NOMO-1 treated with dmso at 0.1 percent for 144 hours (cell line): ENCODE measurements at regions not wholly inside any gene's neighbourhood (a gene's known extent, or its start where the extent isn't known, plus 50 kb on each side); places are given as distances from the start of the nearest gene placed in this dataset.

Source experiments
- DNase-seq: peaks from one replicate; lab custom pipeline; 2025; ENCODE audit not compliant: unreplicated experiment; lab: John Stamatoyannopoulos, UW

DNA sequence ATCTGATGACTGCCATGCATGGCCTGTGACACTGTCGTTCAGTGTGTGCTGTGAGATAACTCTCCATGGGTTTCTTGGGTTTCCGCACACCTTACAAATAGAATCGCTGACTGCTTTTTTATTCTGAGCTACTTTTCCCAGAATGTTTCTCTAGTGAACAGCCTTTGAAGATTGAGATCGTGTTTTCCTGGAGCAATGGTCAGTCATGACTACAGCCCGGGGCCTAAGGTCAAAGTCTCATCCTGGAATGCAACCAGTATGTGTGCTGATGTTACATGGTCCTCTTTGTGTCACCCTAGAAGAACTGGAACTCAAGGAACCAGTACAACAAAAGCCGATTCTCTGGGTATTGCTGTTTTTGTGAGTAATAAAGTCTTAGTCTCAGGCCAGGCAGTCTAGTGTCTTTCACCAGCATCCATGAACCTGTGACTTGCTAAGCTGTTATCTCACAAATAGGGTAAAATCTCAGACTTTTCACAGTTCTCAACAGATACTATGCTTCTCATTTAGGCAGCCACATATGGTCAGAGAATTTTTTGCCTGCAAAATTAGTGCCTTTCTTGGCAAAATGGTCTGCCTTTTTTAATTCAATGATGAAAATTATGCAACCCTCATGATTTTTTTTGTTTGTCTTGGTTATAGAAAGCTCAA lies 124.9 kb upstream of the PIEZO2 start:
- DNase-seq: no peak

DNA sequence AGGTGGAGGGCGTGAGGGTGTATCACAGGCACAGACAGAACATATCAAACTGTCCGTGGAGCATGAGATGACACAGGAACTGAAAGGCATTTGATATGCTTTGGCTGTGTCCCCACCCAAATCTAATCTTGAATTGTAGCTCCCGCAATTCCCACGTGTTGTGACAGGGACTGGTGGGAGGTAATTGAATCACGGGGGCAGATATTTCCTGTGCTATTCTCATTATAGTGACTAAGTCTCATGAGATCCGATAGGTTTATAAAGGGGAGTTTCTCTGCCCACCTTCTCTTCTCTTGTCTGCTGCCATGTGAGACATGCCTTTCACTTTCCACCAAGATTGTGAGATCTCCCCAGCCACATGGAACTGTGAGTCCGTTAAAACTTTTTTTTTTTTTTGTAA lies 123.1 kb upstream of the PIEZO2 start:
- DNase-seq: no peak

DNA sequence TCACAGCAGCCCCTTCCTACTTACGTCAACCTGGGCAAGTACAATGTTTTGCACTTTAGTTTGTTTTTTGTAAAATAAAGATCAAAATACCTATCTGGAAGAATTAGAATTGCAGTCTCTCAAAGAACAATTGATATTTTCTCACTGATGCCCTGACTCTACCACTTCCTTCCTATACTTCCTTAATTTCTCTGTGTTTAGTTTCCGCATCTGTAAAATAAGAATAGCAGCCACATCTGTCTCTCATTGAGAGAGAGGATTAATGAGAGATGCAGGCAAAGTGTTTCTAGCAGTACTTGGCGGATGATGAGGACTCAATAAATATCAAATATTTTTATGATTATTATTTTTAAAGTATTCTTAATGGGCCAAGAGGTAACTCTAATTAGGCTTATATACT lies 122.6 kb upstream of the PIEZO2 start:
- no peak for DNase-seq

DNA sequence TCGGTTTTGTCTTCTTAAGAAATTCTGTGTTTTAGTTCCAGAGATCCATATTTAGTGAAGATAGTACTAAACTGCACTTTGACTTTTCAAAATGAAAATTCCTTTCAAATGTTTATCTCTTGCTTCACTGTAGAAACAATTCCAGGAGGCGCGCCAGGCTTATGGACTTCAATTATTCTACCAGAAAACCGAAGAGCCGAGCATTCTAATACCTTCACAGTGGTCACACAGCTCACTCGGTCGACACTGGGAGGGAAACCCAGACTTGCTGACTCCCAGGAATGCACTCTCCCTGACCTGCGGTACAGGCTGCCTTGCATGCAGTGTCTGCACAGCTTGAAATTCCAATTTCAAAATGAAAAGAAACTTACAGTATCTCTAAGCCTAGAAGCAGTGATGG lies 119.9 kb upstream of the PIEZO2 start:
- no peak for DNase-seq

DNA sequence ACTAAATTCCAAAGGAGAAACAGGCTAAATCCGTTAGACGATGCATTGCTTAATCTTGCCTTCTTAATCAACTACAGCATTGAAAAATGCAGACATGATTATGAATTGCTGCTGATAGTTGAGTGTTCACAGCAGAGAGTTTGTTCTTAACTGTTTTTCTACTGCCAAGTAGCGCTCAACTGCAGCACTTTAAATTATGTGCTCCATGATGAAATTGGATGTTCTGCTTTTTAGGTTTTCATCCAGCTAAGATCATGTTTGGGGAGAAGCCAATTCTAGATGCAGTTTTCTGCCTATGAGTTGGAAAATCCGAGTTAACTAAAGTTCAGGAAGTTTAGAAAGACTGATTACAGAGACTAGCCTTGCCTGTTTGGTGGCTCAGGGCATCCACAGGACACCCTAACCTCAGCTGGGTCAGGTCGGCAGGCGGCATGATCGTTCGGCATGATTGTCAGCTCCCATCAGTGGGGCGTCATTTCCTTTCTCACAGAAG lies 119.4 kb upstream of the PIEZO2 start:
- DNase-seq: no peak

DNA sequence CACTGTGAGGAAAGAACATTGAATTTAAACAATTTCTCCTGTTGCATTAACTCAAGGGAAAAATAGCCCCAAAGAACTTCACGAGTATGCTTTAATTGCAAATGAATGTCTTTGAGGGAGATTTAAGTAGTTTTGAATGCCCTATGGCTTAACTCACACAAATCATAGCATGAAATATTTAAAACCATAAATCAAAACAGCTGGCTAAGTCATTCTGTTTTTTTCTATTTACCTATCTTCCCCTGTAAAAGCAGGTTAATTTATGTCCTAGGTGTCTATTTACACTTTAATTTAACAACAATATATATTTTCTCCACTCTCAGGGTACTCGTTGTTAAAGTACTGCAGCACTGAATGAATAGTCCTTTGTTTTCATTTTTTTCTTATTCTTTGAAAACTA lies 118.8 kb upstream of the PIEZO2 start:
- DNase-seq: no peak

DNA sequence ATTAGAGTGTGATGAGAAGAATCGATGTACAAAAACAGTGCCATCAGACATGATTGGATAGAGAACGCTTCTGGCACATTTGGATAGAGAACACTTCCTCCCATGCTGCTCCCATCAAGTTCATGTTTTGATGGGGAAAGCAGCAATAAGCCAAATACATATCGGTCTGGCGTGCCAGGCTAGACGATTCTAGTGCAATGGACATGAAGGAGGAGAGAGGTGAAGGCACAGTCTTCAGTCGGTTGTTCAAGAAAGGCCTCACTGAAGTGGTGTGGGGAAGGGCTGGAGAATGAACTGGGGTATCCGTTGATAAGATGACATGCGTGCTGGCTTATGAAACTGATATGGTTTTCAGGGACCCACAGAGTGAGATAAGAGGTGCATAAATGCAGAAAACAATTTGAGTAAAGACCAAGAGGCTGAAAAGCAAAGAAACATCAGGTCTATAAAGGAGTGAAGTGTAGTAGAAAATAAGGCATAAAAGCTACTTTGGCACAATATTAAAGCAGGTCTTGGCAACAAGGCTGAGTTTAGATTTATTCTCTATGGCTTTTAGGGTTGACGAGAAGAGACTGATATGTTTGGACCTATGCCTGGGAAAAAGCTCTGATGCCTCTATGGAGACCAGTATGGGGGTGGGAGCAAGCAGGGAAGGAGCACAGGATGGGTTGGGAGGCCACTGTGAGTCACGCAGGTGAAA lies 117.6 kb upstream of the PIEZO2 start:
- DNase-seq: no peak

DNA sequence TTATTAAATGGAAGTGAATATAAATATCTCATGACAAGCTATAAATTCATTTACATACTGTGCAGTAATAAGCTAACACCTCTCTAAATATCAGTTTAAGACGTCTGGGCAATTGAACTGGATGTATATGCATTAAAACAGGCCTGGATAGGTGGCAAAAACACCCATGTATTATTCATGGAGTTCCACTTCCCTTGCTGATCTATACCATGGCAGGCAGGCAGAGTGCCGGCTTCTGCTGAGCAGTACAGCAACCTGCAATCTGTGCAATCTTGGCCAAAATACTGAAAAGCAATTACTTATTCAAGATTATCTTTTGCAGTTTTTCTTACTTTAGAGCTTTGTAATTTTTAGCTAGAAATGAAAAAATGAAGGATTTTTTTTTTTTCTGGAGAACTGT lies 112.1 kb upstream of the PIEZO2 start:
- DNase-seq: no peak

DNA sequence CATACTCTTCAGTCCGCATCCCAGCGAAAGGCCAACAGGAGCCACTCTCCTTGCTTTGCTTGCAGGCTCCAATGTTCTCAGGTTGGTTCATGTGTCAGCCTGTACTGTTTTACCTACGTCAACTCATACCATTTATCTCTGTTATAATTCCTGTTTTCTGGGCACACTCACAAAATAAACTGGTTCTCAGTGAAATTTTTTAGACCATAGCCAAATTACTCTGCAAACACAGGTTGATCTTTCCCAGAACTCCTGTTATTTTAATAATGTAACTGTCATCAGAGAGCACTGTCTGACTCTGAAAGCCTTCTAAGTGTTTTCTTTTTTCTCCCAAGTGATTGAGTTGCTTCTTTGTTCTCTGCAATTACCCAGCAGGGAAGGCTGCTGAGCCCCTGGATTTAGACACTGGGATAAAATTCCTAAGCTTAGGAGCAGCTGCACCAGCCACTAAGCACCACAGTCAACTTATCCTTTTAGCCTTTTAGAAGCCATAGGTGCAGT lies 111.6 kb upstream of the PIEZO2 start:
- no peak for DNase-seq

DNA sequence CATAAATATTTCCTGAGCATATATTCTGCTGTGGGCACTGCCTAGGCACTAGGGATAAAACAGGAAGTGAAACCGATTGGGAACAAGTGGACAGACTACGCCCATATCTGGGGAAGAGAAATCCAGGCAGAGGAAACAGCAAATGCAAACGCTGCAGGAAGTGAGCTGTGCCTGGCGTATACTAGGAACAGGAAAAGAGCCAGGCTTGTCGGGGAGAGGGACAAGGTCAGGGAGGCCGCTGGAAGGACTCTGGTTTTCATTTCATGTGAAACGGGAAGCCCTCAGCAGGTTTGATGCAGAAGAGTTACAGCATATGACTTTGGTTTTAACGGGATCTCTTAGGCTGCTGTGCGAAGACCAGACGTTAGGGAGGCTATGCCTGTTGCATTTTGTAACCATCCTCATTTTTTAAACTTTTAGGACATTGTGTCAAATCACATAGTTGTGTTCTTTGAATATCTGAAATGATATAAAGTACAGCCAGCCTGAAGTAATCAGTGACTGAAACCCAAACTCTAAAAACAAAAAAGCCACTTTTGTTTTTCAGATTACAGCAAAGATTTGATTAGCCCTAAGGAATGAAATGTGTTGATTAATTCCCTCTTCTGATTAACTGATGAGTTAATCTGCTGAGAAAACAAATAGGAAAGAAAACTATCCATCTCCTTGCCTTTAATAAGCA lies 110.2 kb upstream of the PIEZO2 start:
- DNase-seq: no peak

DNA sequence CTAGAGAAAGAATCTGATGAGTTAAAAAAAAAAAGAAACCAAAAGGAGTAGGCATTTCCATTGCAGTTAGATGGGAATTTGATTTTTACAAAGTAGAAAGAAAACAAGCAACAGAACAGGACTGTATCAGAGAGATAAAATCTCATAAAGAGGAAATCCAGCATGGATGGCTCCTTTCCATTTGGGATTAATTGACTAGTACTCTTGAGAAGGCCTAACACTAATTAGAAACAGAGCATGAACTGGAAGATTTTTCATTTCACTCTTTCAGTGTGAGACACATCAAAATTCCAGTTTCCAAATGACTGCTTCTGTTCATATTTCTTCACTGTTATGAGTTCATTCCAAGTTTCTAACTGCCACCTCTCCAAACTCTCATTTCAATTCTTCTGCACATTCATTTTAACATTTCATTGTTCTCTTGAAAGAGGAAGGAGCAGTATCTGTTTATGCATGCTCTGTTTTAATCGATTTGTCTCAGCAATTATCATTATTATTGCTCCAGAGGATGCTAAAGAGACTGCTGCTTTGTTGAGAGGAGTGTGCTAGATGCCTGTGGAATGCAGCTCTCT lies 108.8 kb upstream of the PIEZO2 start:
- no peak for DNase-seq

DNA sequence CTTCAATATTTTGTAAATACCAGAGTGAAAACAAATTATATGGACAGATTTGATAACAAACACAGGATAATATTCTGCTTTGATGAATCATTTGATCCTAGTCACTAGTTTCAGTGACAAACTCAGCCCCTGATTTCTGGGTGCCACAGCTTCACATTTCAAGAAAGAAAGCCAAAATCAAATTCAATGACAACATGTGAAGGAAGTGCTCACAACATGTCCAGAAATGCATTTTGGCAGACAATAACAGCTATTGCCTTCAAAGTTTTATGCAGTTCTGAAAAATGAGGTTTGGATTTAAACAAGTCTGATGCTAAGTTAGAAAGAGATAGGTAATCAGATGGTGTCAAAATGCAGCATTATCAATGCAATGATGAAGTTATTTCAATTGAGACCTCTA lies 106.9 kb upstream of the PIEZO2 start:
- DNase-seq: no peak

DNA sequence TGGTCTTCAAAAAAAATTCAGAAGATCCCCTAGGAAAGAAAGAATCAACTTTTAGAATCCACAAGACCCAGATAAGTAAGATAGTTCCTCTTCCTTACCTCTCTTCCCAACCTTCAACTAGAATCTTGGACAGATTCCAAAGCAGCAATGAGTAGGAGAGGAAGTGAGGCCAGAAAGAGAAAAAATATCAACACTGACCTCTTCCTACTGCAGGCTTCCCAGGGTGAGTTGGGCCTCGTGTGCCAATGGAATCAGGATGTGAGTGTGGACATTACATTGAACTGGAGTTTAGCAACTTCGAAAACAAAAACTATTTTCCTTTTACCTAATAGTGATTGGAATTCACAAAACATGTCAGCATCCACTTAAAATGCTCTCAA lies 102.5 kb upstream of the PIEZO2 start:
- no peak for DNase-seq

DNA sequence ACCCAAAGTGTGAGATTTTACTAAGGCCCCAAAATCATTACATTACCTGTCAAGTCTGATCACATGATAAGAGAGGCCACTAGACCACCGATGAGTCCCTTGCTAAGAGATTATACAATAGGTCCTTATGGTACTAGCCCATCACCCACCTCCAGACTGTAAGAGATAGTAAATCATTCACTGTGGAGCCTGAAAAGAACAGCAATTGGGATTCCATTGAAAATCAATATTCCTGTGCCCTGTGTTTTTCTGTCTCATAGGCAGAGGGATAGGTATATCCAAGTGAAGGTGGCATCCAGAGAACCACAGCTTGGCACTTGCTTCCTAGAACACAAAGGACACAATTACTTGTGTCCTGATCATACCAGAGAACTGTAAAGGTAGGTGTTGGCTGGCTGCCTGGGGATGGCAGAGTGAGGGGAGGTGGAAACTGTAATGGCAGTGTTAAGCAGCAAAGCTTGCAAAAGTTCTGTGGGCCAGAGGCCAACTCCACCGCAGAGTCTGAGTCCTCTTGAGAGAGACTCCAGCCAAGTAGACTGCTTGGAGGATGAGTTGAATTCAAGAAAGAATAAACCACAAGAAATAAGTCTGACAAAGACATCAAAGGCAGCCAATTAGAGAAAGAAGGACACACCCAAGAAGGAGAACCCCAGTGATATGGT lies 102.0 kb upstream of the PIEZO2 start:
- DNase-seq: no peak

DNA sequence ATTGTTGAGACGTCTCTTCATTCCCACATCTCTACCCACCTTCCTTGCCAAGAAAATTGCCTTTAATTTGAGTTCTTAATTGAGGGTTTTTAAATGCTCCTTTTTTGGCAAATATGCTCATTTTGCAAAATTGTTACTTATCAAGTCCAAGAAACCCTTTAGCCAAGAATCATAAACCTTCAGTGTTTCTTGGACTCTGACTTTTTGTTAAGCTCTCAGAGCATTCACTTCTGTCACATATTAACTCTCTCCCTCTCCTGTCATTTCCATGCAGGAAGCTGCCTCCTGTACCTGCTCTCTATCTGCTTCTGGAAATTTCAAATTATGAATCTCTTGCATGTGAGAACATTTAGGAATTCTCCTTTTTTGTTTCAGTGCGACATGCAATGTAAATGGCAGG lies 100.0 kb upstream of the PIEZO2 start:
- DNase-seq: no peak

DNA sequence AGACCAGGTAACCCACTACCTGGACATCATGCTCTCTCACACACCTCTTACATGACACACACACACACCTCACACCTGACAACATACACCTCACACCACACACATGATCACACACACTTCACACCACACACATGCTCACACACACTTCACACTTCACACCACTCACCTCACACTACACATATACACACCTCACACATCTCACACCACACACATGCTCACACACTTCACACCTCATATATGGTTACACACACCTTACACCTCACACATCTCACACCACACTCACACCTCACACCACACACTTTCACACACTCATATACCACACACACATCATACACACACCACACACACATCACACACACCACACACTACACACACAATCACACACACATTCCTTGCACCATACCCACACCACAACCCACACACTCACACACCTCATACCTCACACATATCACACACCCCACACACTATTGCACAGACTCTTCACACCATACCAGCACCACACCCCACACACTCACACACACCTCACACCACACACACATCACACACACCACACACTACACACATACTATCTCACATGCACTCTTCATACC lies 98.1 kb upstream of the PIEZO2 start:
- no peak for DNase-seq

DNA sequence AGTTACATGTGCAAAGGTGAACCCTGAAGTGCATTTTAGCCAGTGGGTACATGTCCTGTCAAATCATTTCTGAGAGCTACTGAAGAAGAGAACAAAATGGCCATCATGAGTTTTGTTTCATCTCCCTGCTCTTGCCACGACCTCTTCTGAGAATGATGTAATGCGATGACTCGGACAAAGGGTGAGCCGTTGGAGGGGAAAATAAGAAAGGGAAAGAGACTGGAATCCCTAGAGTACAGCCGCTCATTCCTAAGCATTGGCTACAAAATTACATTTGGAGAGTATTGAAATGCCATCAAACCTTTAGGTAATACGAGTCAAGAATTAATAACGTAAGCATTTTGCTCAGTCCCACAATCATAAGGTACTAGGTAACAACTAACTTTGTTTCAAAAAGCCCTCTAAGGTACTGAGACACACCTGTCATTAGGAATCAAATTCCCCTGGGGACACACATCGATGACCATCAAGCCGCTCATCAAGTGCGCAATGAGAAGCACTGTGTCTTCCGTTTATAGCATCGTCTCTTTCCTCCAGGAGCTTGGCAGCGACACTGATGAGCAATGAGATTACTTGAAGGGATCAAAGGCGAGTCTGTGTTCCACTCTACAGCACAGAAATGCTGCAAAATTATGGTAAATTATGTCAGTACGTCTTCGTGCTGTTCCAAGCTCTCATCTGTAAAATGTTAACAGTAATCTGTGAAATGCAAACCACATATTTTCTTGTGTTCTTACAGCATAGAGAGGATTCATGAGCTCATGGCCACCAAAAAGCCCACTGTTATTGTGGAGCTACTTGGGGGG lies 97.3 kb upstream of the PIEZO2 start:
- no peak for DNase-seq

DNA sequence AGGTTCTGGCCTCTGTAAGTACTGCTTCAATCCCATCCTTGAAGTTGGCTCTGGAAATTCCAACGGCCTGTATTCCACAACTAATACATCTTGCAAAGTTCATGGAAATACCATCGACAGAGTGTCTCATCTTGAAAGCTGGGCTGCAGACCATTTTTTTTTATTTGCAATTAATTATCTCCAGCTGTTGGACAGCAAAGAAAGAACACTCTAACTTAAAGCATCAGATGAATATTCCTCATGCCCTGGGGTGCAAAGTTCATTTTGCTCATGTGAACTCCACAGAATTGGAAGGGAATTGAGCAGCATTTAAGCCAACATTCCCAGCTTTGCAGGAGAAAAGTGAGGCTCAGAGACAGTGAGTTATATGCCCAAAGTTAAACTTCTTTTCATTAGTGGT lies 96.5 kb upstream of the PIEZO2 start:
- DNase-seq: no peak

DNA sequence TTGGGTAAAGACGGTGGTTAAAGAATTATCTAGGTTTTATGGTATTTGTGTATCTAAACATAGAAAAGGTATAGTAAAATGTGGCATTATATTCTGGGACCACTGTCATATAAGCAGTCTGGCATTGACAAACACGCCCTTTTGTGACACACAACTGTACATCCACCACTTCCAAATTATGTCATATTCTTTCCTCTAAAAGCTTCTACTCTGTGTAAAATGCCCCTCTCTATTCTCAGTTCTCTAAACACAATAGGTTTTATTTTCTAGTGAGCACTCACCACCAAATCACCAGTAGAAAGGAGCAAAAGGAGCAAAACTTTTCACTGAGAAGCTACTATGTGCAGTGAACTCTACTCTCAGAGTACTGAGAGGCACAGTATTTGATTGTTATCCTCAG lies 88.1 kb upstream of the PIEZO2 start:
- no peak for DNase-seq

DNA sequence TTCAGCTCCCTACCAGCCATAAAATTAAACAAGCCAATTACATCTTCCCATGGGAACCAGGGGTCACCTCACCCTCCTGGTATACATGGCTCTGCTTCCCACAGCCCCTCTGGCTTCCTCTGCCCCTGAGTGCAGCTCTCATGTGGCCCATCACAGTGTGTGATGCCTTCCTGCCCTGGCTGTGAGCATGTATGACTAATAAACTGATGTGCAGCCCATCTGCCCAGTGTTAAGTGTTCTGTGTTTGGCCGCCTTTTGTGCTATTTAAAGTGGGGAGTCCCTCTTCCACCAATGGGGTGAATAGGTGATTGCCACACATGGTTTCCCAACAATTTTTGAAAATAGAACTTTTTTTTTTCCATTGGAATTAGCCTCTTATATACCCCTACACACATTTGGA lies 87.7 kb upstream of the PIEZO2 start:
- no peak for DNase-seq
